ENCODE measurements at regions not wholly inside any gene's neighbourhood (a gene's known extent, or its start where the extent isn't known, plus 50 kb on each side); places are given as distances from the start of the nearest gene placed in this dataset.
"Not testable (repeated sequence)": the region's sequence is repeated elsewhere in the genome, so short reads cannot be mapped to it uniquely, and the experiment has no call there.

DNA sequence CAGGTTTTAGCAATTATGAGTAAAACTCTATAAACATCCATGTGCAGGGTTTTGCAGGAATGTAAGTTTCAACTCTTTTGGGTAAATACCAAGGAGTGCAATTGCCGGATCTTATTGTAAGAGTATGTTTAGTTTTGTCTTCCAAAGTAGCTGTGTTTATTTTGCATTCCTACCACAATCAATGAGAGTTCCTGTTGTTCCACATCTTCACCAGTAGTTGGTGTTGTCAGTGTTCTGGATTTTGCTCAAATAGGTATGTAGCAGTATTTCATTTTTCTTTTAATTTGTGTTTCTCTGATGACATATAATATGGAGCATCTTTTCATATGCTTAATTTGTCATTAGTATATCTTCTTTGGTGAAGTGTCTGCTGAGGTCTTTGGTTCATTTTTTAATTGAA lies 185.1 kb upstream of the GALNT15 start:
- no peak for TF ChIP-seq EZH2 (IDR thresholded peaks at IDR 0.05; ENCODE audit: borderline replicate concordance, insufficient read depth, low read depth, low read length, poor library complexity, severe bottlenecking)
- TF ChIP-seq, protein P1, sequence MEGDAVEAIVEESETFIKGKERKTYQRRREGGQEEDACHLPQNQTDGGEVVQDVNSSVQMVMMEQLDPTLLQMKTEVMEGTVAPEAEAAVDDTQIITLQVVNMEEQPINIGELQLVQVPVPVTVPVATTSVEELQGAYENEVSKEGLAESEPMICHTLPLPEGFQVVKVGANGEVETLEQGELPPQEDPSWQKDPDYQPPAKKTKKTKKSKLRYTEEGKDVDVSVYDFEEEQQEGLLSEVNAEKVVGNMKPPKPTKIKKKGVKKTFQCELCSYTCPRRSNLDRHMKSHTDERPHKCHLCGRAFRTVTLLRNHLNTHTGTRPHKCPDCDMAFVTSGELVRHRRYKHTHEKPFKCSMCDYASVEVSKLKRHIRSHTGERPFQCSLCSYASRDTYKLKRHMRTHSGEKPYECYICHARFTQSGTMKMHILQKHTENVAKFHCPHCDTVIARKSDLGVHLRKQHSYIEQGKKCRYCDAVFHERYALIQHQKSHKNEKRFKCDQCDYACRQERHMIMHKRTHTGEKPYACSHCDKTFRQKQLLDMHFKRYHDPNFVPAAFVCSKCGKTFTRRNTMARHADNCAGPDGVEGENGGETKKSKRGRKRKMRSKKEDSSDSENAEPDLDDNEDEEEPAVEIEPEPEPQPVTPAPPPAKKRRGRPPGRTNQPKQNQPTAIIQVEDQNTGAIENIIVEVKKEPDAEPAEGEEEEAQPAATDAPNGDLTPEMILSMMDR (IDR thresholded peaks at IDR 0.05) = no peak
- H3K9ac ChIP-seq (ENCODE audit: low read length) = no peak overlapping the region
- H3K27ac ChIP-seq (ENCODE audit: low read length in 2 of 2) = no peak overlapping the region
- H3K4me3 ChIP-seq (ENCODE audit: control extremely low read depth in 1 of 5, extremely low read depth in 1 of 5, insufficient read depth in 1 of 5, low read depth in 2 of 5, low read length in 4 of 5) = no peak overlapping the region
- no peaks in the 10 kb centered on the region for H3K79me2 ChIP-seq (ENCODE audit: control insufficient read depth, insufficient read depth, low read length)
- H2AFZ ChIP-seq (ENCODE audit: insufficient read depth, low read depth, low read length, poor library complexity, severe bottlenecking) = no peak overlapping the region
- H3K9me3 ChIP-seq (ENCODE audit: control extremely low read depth in 1 of 3, control insufficient read depth in 2 of 3, insufficient read depth in 1 of 3, low read length in 2 of 3) = peaks cover 3 to 7% (median 4%) of the 10 kb centered on the region in 3 donors
- no peak for ATAC-seq (ENCODE audit: low read depth)
- POLR2A ChIA-PET = no interaction called here
- CTCF ChIA-PET = interaction anchor here (1.3 kb wide), 1 partner anchor 10 kb away, joined by 3 read pairs; no protein-coding TSS in a partner anchor
- Mint-ChIP-seq H3K4me3 (no peak overlapping the region), H3K27me3 (peaks cover 11% of the 10 kb centered on the region), H3K4me1 (no peaks in the 10 kb centered on the region), H3K27ac (no peak overlapping the region), H3K9me3 (ENCODE audit: insufficient read depth) (peaks cover 14% of the 10 kb centered on the region)
- no CpG with 5 or more reads among the region's 1 CpG for WGBS (ENCODE audit: insufficient coverage)
- H3K27me3 ChIP-seq (replicated peaks in 1 of 4; ENCODE audit: control extremely low read depth in 1 of 4, control insufficient read depth in 3 of 4, insufficient read depth in 4 of 4, low read length in 3 of 4) = no peaks in the 10 kb centered on the region
- H3K4me2 ChIP-seq (replicated peaks; ENCODE audit: low read depth, low read length, poor library complexity, severe bottlenecking) = no peak overlapping the region
- H4K20me1 ChIP-seq (ENCODE audit: control insufficient read depth, insufficient read depth, low read length, poor library complexity, severe bottlenecking) = no peaks in the 10 kb centered on the region
- H3K36me3 ChIP-seq (replicated peaks in 1 of 2; ENCODE audit: control extremely low read depth in 1 of 2, control insufficient read depth in 1 of 2, extremely low read depth in 1 of 2, insufficient read depth in 2 of 2, low read length in 1 of 2) = no peaks in the 10 kb centered on the region
- no peaks in the 10 kb centered on the region for H3K4me1 ChIP-seq (ENCODE audit: control insufficient read depth in 2 of 2, insufficient read depth in 2 of 2, low read length in 2 of 2)
- DNase-seq = no peak
- intact Hi-C loops (cut with micrococcal nuclease) = loop anchor here (5.0 kb wide), 1 partner anchor 1008 kb away; no protein-coding TSS in a partner anchor

DNA sequence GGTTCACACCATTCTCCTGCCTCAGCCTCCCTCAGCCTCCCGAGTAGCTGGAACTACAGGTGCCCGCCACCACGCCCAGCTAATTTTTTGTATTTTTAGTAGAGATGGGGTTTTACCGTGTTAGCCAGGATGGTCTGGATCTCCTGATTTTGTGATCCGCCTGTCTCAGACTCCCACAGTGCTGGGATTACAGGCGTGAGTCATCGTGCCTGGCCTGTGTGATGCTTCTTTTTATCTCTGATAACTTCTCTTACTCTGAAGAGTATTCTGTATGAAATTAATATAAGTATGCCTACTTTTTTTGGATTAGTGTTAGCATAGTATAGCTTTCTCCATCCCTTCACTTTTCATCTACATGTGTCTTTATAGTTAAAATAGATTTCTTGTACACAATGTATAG lies 180.8 kb upstream of the GALNT15 start:
- H3K4me1 Mint-ChIP-seq; H3K4me1 ChIP-seq (ENCODE audit: control insufficient read depth in 2 of 2, insufficient read depth in 2 of 2, low read length in 2 of 2); intact Hi-C loops (cut with micrococcal nuclease); DNase-seq; H3K27me3 Mint-ChIP-seq; H4K20me1 ChIP-seq (ENCODE audit: control insufficient read depth, insufficient read depth, low read length, poor library complexity, severe bottlenecking); H3K36me3 ChIP-seq (replicated peaks in 1 of 2; ENCODE audit: control extremely low read depth in 1 of 2, control insufficient read depth in 1 of 2, extremely low read depth in 1 of 2, insufficient read depth in 2 of 2, low read length in 1 of 2); H3K4me2 ChIP-seq (replicated peaks; ENCODE audit: low read depth, low read length, poor library complexity, severe bottlenecking); H3K27ac ChIP-seq (ENCODE audit: low read length in 2 of 2); H3K27ac Mint-ChIP-seq; H3K4me3 ChIP-seq (ENCODE audit: control extremely low read depth in 1 of 5, extremely low read depth in 1 of 5, insufficient read depth in 1 of 5, low read depth in 2 of 5, low read length in 4 of 5); POLR2A ChIA-PET; H3K9me3 ChIP-seq (ENCODE audit: control extremely low read depth in 1 of 3, control insufficient read depth in 2 of 3, insufficient read depth in 1 of 3, low read length in 2 of 3); H2AFZ ChIP-seq (ENCODE audit: insufficient read depth, low read depth, low read length, poor library complexity, severe bottlenecking); H3K27me3 ChIP-seq (replicated peaks in 1 of 4; ENCODE audit: control extremely low read depth in 1 of 4, control insufficient read depth in 3 of 4, insufficient read depth in 4 of 4, low read length in 3 of 4); ATAC-seq (ENCODE audit: low read depth); CTCF ChIA-PET; H3K79me2 ChIP-seq (ENCODE audit: control insufficient read depth, insufficient read depth, low read length); H3K4me3 Mint-ChIP-seq; H3K9ac ChIP-seq (ENCODE audit: low read length); H3K9me3 Mint-ChIP-seq (ENCODE audit: insufficient read depth): not testable (repeated sequence)
- no CpG with 5 or more reads among the region's 7 CpGs for WGBS (ENCODE audit: insufficient coverage)

DNA sequence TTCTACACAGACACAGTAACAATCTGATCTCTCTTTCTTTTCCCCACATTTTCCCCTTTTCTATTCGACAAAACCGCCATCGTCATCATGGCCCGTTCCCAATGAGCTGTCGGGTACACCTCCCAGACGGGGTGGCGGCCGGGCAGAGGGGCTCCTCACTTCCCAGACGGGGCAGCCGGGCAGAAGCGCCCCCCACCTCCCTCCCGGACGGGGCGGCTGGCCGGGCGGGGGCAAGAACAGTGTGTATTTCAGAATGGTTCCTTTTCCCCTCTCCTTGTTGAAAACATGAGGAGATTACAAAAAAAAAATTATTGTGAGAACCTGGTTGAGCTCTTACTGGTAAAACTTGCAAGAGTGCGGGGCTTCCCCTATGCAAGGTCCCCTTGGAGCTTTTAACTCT lies 178.0 kb upstream of the GALNT15 start:
- H3K9ac ChIP-seq (ENCODE audit: low read length); CTCF ChIA-PET: not testable (repeated sequence)

More for the DNA sequence above, 178.0 kb upstream of the GALNT15 start:
- H3K9me3 ChIP-seq (ENCODE audit: control extremely low read depth in 1 of 3, control insufficient read depth in 2 of 3, insufficient read depth in 1 of 3, low read length in 2 of 3); H3K36me3 ChIP-seq (replicated peaks in 1 of 2; ENCODE audit: control extremely low read depth in 1 of 2, control insufficient read depth in 1 of 2, extremely low read depth in 1 of 2, insufficient read depth in 2 of 2, low read length in 1 of 2); H3K4me1 ChIP-seq (ENCODE audit: control insufficient read depth in 2 of 2, insufficient read depth in 2 of 2, low read length in 2 of 2); H4K20me1 ChIP-seq (ENCODE audit: control insufficient read depth, insufficient read depth, low read length, poor library complexity, severe bottlenecking); H2AFZ ChIP-seq (ENCODE audit: insufficient read depth, low read depth, low read length, poor library complexity, severe bottlenecking); intact Hi-C loops (cut with micrococcal nuclease); H3K4me3 ChIP-seq (ENCODE audit: control extremely low read depth in 1 of 5, extremely low read depth in 1 of 5, insufficient read depth in 1 of 5, low read depth in 2 of 5, low read length in 4 of 5); H3K79me2 ChIP-seq (ENCODE audit: control insufficient read depth, insufficient read depth, low read length); ATAC-seq (ENCODE audit: low read depth); H3K4me1 Mint-ChIP-seq; H3K9me3 Mint-ChIP-seq (ENCODE audit: insufficient read depth); POLR2A ChIA-PET; DNase-seq; H3K4me2 ChIP-seq (replicated peaks; ENCODE audit: low read depth, low read length, poor library complexity, severe bottlenecking); H3K27me3 Mint-ChIP-seq; H3K27ac Mint-ChIP-seq; H3K27me3 ChIP-seq (replicated peaks in 1 of 4; ENCODE audit: control extremely low read depth in 1 of 4, control insufficient read depth in 3 of 4, insufficient read depth in 4 of 4, low read length in 3 of 4); H3K27ac ChIP-seq (ENCODE audit: low read length in 2 of 2); H3K4me3 Mint-ChIP-seq: not testable (repeated sequence)
- WGBS (ENCODE audit: insufficient coverage) = 100% methylated on average over 1 of the region's 17 CpGs
